K562 (cell line): ENCODE measurements at regions not wholly inside any gene's neighbourhood (a gene's known extent, or its start where the extent isn't known, plus 50 kb on each side); places are given as distances from the start of the nearest gene placed in this dataset.
A peak's percentile ranks its signal among the peaks of the same experiment; 100 is the strongest.

Experiments
- CEBPG ChIP-seq, 3 experiments: fragments of 200-800 bp in 1 of 3; sonication (Bioruptor generic) in 1 of 3; sonication (generic) in 1 of 3; formaldehyde crosslinking in 1 of 3; IDR thresholded peaks in 2 of 3; conservative IDR thresholded peaks in 1 of 3; 2 replicates each; pipeline versions ENCODE4 v1.6.1 to v1.8.0; 2016 to 2022; ENCODE audit warnings: missing compliant biosample characterization in 2 of 3, missing genetic modification characterization in 2 of 3, mild to moderate bottlenecking in 1 of 3, missing genetic modification reagents in 1 of 3
- DDX20 ChIP-seq: fragments of 450-650 bp; IDR thresholded peaks from 2 replicates; pipeline ENCODE4 v1.6.1; 2016; ENCODE audit warnings: missing genetic modification characterization, low read depth, mild to moderate bottlenecking, missing compliant biosample characterization, moderate library complexity
- ESRRA ChIP-seq: fragments of 450-650 bp; IDR thresholded peaks from 2 replicates; pipeline ENCODE4 v1.6.1; 2014; ENCODE audit warnings: low read depth, mild to moderate bottlenecking, moderate library complexity, borderline replicate concordance
- FOSL1 ChIP-seq: fragments of 200-800 bp; sonication (Bioruptor generic); conservative IDR thresholded peaks from 2 replicates; pipeline ENCODE4 v1.6.1; 2016; ENCODE audit warnings: missing genetic modification characterization, missing compliant biosample characterization
- HOXB6 ChIP-seq: fragments of 250-450 bp; sonication (Bioruptor Pico); IDR thresholded peaks from 2 replicates; pipeline ENCODE4 v1.5.1; 2022; ENCODE audit warnings: mild to moderate bottlenecking, borderline replicate concordance
- RBM25 ChIP-seq: fragments of 200-400 bp; formaldehyde crosslinking; IDR thresholded peaks from 2 replicates; pipeline ENCODE4 v1.6.1; 2018; ENCODE audit warnings: low read length, low read depth, moderate library complexity; ENCODE audit not compliant: severe bottlenecking
- SAFB2 ChIP-seq: fragments of 200-400 bp; formaldehyde crosslinking; IDR thresholded peaks from 2 replicates; pipeline ENCODE4 v1.6.1; 2018; ENCODE audit warnings: borderline replicate concordance, low read length, low read depth, moderate library complexity; ENCODE audit not compliant: severe bottlenecking
- TSHZ1 ChIP-seq: fragments of 250-450 bp; sonication (Bioruptor Pico); IDR thresholded peaks from 2 replicates; pipeline ENCODE4 v1.4.0; 2020; ENCODE audit warnings: mild to moderate bottlenecking, moderate library complexity
- ZNF217 ChIP-seq: sonication (generic); formaldehyde crosslinking; IDR thresholded peaks from 2 replicates; pipeline ENCODE4 v1.8.0; 2022; ENCODE audit warnings: mild to moderate bottlenecking, missing genetic modification reagents
- ZNF318 ChIP-seq, 2 experiments: fragments of 450-650 bp; IDR thresholded peaks; 2 replicates each; pipeline ENCODE4 v1.6.1; 2016; ENCODE audit warnings: mild to moderate bottlenecking in 2 of 2, borderline replicate concordance in 1 of 2, low read depth in 1 of 2, moderate library complexity in 1 of 2
- ZNF75A ChIP-seq: fragments of 450-650 bp; formaldehyde crosslinking; IDR thresholded peaks from 2 replicates; pipeline ENCODE4 v1.4.0; 2020; ENCODE audit warnings: mild to moderate bottlenecking
- TF ChIP-seq, protein P1 (sequence below), 2 experiments: fragments of 450-650 bp in 1 of 2; sonication (generic) in 1 of 2; formaldehyde crosslinking in 1 of 2; IDR thresholded peaks in 1 of 2; conservative IDR thresholded peaks in 1 of 2; 2 replicates each; pipeline versions ENCODE4 v1.6.1 to v1.8.1; 2016 to 2023; ENCODE audit warnings: mild to moderate bottlenecking in 2 of 2, moderate library complexity in 2 of 2, inconsistent platforms in 1 of 2, missing genetic modification reagents in 1 of 2
- TF ChIP-seq, protein P2 (sequence below): fragments of 450-650 bp; IDR thresholded peaks from 2 replicates; pipeline ENCODE4 v1.6.1; 2016; ENCODE audit warnings: missing biosample characterization, missing genetic modification characterization

- TF ChIP-seq DDX20 (tag) (no peak), FOSL1 (no peak), ZNF217 (no peak), CEBPG (CRISPR knock-in tag; IDR thresholded peaks at IDR 0.05) (peak; percentile 82), CEBPG (tag; conservative IDR thresholded peaks at IDR 0.05 in 1 of 2, IDR thresholded peaks at IDR 0.05 in 1 of 2) (peak; percentile 92 to 98), TSHZ1 (CRISPR knock-in tag) (no peak), RBM25 (no peak), ZNF318 (IDR thresholded peaks at IDR 0.05; ENCODE audit: borderline replicate concordance in 1 of 2, low read depth in 1 of 2) (no peak), SAFB2 (no peak), HOXB6 (no peak), ZNF75A (CRISPR knock-in tag) (no peak), ESRRA (no peak)
- TF ChIP-seq, protein P1, sequence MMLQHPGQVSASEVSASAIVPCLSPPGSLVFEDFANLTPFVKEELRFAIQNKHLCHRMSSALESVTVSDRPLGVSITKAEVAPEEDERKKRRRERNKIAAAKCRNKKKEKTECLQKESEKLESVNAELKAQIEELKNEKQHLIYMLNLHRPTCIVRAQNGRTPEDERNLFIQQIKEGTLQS (IDR thresholded peaks at IDR 0.05): peak; percentile 55
- TF ChIP-seq, protein P1 (CRISPR knock-in tag; conservative IDR thresholded peaks at IDR 0.05): no peak
- TF ChIP-seq, protein P2, sequence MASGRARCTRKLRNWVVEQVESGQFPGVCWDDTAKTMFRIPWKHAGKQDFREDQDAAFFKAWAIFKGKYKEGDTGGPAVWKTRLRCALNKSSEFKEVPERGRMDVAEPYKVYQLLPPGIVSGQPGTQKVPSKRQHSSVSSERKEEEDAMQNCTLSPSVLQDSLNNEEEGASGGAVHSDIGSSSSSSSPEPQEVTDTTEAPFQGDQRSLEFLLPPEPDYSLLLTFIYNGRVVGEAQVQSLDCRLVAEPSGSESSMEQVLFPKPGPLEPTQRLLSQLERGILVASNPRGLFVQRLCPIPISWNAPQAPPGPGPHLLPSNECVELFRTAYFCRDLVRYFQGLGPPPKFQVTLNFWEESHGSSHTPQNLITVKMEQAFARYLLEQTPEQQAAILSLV: peak; percentile 32; the same call in 1 of the 2 replicates
Observed at GRCh38 chr9:108039493-108039892, 549.9 kb upstream of the KLF4 start (continued).
